ENCODE measurements at regions not wholly inside any gene's neighbourhood (a gene's known extent, or its start where the extent isn't known, plus 50 kb on each side); places are given as distances from the start of the nearest gene placed in this dataset.

DNA sequence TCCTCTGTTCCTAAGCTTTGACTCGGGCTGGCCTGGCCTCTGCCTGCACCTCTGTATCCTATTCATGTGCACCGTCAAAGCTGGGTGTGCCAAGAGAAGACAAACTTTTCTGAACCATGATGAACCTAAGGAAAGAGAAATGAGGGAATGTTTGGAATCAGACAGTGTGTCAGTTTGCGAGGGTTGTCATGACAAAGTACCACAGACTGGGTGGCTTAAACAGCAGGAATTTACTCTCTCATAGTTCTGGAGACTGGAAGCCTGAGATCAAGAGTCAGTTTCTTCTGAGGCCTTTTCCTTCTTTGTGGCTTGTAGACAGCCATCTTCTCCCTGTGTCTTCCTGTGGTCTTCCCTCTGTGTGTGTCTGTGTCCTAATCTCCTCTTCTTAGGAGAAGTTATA is 129.0 kb downstream of the KATNIP start:
- TF ChIP-seq, protein P1, sequence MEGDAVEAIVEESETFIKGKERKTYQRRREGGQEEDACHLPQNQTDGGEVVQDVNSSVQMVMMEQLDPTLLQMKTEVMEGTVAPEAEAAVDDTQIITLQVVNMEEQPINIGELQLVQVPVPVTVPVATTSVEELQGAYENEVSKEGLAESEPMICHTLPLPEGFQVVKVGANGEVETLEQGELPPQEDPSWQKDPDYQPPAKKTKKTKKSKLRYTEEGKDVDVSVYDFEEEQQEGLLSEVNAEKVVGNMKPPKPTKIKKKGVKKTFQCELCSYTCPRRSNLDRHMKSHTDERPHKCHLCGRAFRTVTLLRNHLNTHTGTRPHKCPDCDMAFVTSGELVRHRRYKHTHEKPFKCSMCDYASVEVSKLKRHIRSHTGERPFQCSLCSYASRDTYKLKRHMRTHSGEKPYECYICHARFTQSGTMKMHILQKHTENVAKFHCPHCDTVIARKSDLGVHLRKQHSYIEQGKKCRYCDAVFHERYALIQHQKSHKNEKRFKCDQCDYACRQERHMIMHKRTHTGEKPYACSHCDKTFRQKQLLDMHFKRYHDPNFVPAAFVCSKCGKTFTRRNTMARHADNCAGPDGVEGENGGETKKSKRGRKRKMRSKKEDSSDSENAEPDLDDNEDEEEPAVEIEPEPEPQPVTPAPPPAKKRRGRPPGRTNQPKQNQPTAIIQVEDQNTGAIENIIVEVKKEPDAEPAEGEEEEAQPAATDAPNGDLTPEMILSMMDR (IDR thresholded peaks at IDR 0.05; ENCODE audit: borderline replicate concordance, extremely low read depth, low read length, poor library complexity, severe bottlenecking): no peak
- TF ChIP-seq EZH2 (IDR thresholded peaks at IDR 0.05; ENCODE audit: borderline replicate concordance, low read depth, low read length, severe bottlenecking): no peak
